Activated T-helper 1 cell treated with anti-CD3 and anti-CD28 coated beads, Interleukin-2, amount 50 U/mL, for 16 hours (primary cell): ENCODE measurements at regions not wholly inside any gene's neighbourhood (a gene's known extent, or its start where the extent isn't known, plus 50 kb on each side); places are given as distances from the start of the nearest gene placed in this dataset.
"Not testable (repeated sequence)": the region's sequence is repeated elsewhere in the genome, so short reads cannot be mapped to it uniquely, and the experiment has no call there.

Experiments used
- DNase-seq, 2 donors: peaks; one replicate each; pipeline ENCODE4 v3.0.0-alpha.2; 2020; ENCODE audit warnings: low read depth in 1 of 2, low spot score in 1 of 2

GRCh38 chr1:60679524-60680375 lies 402.6 kb upstream of the NFIA start:
- DNase-seq: no peak

DNA sequence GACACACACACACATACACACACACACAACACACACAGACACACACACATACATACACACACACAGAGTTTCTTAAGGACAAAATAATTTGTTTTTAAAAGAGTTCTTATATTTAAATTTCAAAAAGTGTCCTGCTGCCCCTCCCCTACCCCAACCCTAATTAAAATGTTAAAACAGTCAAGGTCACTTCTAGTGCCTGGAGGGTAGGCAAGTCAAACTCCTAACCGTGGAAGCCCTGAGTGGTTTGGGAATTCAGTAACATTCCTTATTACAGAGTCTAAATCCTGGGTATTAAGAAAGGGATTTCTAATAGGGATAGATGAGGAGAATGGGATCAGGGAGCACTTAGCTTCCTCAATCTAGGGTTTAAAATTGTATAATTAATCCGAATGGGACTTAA lies 403.6 kb upstream of the NFIA start:
- DNase-seq: no peak

DNA sequence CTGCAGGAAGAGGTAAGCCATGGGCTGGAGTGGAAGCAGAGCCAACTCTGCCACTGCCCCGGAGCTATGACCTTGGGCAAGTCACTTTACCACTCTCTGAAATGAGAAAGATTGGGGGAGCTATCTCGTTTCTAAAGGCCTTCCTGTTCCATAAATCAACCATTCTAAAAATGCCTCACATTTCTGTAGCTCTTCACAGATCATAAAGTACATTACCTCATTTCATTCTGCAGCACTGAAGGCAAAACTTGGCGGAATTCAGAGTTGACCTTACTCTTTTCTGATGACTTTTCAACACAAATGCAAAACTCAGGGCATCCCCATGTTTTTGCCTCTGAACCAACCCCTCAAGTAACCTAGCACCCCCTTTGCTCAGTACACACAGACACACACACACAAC lies 404.0 kb upstream of the NFIA start:
- no peak for DNase-seq

- DNase-seq: no peak
Observed at GRCh38 chr1:60672449-60672848, 409.9 kb upstream of the NFIA start.

- no peak for DNase-seq
Observed at GRCh38 chr1:60670302-60670701, 412.1 kb upstream of the NFIA start.

DNA sequence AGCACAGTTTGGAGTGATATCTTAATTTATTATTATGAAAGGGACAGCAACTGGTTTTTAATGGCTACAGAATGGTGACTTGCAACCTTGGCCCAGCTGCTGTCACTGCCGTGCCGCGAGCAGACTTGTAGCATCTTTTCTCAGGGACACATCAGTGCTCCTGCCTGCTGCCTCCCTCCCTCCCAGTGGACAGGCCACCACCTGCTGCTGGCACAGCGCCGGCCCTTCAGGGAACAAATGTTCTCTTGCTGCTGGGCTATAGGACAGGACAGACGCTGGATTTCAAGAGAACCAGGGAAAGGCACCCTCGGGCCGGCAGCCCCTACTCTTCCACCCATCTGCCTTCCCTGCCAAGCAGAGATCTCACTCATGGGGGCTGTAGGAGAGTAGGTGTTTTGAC lies 413.8 kb upstream of the NFIA start:
- no peak for DNase-seq

DNA sequence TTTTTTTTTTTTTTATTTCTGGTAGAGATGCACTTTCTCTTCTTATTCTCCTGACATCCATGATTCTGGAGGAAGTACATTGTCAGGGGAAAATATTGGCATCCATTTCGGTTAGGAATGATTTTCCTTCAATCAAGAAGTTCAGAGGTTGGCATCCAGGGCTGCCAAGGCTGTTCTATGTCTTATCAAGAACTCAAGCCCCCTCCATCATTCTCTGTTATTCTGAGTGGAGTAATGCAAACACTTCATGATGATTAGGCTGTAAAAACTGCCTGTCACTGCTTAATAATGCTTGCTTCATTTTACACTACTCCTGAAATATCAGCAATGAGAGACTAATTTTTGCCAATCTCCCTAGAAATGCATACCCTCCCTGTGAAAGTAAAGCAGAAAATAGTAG lies 417.1 kb upstream of the NFIA start:
- no peak for DNase-seq

GRCh38 chr1:60664086-60664625 lies 418.2 kb upstream of the NFIA start:
- DNase-seq: no peak

DNA sequence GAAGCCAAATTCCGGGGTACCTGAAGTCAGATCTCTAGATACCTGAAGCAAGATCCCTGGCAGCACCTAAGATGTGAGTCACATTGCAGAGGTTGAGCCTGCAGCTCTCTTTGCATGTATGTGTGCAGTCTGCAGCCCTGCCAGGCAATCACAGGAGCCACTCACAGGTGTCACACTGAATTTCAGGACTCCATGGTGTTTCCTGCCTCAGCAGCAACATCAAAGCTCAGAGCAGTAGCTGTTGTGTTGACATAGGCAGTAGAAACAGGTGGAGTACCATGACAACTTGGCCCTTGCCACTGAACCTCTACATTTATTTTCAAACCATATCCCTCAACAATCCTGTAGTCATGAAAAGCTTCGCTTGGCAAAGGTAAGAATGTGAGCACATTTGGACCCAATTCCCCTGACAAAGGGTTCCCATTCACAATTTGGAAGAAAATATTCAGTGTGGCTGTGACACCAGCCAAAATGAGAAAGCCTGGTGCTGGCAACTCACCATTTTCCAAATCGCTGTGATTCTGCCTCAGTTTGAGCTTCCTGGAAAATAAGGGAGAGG lies 419.8 kb upstream of the NFIA start:
- DNase-seq: no peak

GRCh38 chr1:60657926-60658325 lies 424.4 kb upstream of the NFIA start:
- no peak for DNase-seq

DNA sequence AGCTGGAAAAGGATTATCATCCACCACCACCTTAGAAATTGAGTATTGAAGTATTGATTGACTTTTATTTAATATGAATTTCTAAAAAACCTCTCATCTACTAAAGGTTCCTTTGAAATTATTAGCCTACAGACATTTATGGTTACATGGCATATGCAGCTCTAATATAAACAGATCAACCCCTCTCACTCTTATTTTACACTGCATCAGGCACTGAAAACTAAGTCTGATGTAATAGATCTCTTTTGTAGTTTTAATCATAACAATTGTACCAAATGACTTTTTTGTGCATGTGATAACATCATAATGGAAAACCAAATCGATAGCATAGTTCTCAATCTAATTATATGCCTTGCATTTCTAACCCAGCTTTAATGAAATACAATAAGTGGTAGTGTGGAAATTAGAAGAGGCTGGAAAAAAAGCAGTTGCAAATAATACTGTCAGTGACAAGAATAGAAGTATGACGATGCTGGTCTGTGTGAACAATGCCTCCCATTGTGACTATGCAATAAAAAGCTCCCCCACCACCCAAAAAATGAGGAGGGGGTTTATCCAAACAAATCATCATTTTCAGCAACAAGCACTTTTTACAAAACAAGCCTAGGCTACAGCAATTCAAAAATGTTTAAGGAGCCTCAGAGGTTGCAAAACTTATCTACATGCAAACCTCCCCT lies 426.5 kb upstream of the NFIA start:
- no peak for DNase-seq

- not testable (repeated sequence) for DNase-seq
Observed at GRCh38 chr1:60640033-60640551, 442.3 kb upstream of the NFIA start.

- DNase-seq: no peak
Observed at GRCh38 chr1:60639287-60639686, 443.1 kb upstream of the NFIA start.

DNA sequence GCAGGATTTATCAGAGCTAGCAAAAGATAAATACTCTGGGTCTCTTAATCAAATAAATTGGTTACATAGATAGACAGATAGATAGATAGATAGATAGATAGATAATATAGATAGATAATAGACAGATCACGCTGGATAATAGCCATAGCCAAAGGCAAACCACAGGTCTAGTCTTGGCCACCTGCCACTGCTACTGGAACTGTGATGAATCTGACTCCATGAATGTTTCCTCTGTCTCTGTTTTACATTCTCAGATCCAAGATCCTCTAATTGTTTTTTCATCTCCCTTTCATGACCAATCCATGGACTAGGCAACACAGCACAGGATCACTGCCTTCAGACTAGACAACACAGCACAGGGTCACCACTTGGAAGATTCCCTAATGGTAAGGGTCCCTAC lies 444.7 kb upstream of the NFIA start:
- DNase-seq: no peak

DNA sequence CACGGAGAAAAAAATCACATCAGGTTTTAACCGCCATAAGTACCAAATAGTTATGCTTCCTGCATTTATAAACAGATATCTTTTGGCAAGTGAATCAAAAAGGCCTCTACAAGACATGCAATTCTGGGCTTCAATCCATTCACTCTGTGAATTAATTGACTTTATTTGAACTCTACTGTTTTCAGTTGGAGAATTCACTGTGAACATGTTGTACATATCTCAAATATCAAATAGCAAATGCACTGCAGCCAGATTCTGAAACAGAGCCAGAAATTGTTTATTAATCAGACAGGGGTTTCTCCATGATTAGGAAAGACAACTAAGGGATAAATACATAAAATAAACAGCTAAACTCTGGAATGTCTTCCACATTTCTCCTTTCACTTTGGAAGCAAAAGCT lies 445.4 kb upstream of the NFIA start:
- DNase-seq: no peak

DNA sequence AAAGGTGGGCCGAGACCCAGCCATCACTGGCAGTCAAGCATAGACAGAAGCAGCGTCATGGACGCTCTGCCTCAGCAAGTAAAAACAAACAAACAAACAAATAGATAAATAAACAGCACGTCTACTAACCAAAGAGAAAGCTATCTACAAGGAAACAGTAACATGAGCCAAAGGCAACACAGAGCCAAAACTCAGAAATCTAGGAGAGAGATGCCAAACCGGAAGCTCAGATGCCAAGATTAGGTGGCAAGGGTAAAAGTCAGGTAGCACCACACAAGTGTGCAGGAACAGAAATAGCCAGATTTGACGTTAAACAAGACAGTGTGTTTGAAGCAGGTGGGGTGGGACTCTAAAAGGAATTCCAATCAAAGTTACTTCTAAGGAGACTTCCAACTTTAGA lies 448.3 kb upstream of the NFIA start:
- DNase-seq: no peak

DNA sequence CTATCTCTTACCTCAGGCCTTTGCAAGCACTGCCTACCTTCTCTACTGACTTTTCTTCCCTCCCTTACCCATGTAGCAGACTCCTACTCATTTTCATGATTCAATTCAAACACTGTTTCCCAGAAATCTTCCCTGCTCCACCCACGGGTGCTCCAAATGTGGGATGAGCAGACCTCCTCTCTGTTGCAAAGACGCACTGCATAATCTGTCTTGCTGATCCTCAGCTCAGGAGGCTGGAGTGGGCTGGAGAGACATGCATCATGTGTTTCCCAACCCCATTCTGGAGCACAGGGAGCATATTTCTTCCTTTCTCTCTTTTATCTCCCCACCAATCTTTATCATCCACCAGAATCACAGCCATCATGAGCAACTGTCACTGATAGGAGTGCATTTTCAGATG lies 459.9 kb upstream of the NFIA start:
- DNase-seq: no peak

- DNase-seq: no peak
Observed at GRCh38 chr1:60621368-60621851, 461.0 kb upstream of the NFIA start.

- no peak for DNase-seq
Observed at GRCh38 chr1:60620087-60620486, 462.3 kb upstream of the NFIA start.

- DNase-seq: no peak
Observed at GRCh38 chr1:60619581-60619980, 462.8 kb upstream of the NFIA start.

GRCh38 chr1:60615666-60616065 lies 466.7 kb upstream of the NFIA start:
- no peak for DNase-seq

DNA sequence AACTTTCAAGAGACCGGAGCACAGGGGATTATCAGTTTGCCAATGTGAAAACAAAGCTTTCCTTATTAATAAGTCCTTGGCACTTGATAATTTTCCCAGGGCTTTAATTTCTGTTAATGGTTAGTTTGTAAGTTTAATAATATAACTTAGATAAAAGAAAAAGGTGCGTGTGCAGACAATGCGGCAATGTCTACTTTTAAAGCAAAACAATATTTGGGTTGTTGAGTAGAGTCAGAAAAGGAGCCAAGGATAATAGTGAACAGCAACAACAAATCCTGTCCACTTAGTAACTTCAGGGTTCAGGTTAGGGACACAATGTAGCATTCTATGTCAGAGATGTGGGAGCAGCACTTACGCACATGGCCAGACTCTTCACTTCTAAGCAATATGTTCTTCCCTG lies 469.6 kb upstream of the NFIA start:
- no peak for DNase-seq
